Suprapubic skin (tissue), 4 donors: ENCODE measurements at regions not wholly inside any gene's neighbourhood (a gene's known extent, or its start where the extent isn't known, plus 50 kb on each side); places are given as distances from the start of the nearest gene placed in this dataset.

Experiments used
- DNase-seq, 2 donors: peaks; one replicate each; pipeline ENCODE4 v3.0.0-alpha.2; 2019; ENCODE audit warnings: low spot score in 2 of 2
- H3K27ac ChIP-seq: fragments of 200-600 bp; sonication (generic); one replicate; pipeline ENCODE4 v1.5.1; 2019
- H3K27me3 ChIP-seq: fragments of 200-600 bp; sonication (generic); one replicate; pipeline ENCODE4 v1.5.1; 2019
- H3K36me3 ChIP-seq: fragments of 200-600 bp; sonication (generic); one replicate; pipeline ENCODE4 v1.5.1; 2019
- H3K4me1 ChIP-seq: fragments of 200-600 bp; sonication (generic); one replicate; pipeline ENCODE4 v1.5.1; 2019
- H3K4me3 ChIP-seq: fragments of 200-600 bp; sonication (generic); one replicate; pipeline ENCODE4 v1.5.1; 2019; ENCODE audit warnings: mild to moderate bottlenecking
- H3K9me3 ChIP-seq: fragments of 200-600 bp; sonication (generic); one replicate; pipeline ENCODE4 v1.5.1; 2019
- CTCF ChIP-seq, 2 donors: fragments of 200-600 bp in 1 of 2; fragments of 450-650 bp in 1 of 2; sonication (generic) in 1 of 2; IDR thresholded peaks; one replicate each; pipeline ENCODE4 v1.5.1; 2016 to 2019; ENCODE audit warnings: antibody characterized with exemption in 2 of 2, mild to moderate bottlenecking in 1 of 2, moderate library complexity in 1 of 2
- EP300 ChIP-seq: sonication (generic); formaldehyde crosslinking; IDR thresholded peaks from one replicate; pipeline ENCODE4 v1.6.1; 2017; ENCODE audit warnings: antibody characterized with exemption
- POLR2A ChIP-seq, 2 donors: fragments of 450-650 bp; IDR thresholded peaks; one replicate each; pipeline ENCODE4 v1.6.1; 2017; ENCODE audit warnings: antibody characterized with exemption in 2 of 2, mild to moderate bottlenecking in 2 of 2, moderate library complexity in 2 of 2
- POLR2AphosphoS5 ChIP-seq, 3 donors: sonication (generic); formaldehyde crosslinking; IDR thresholded peaks; one replicate each; pipeline ENCODE4 v1.6.1; 2017; ENCODE audit warnings: antibody characterized with exemption in 3 of 3
- WGBS: methylation state at CpG from one replicate; pipeline ENCODE4 v1.1.5; 2018; 5-methylcytosine and 5-hydroxymethylcytosine counted together

- Histone ChIP-seq H3K27me3 (peaks cover 14% of the 10 kb centered on the region), H3K4me1 (no peaks in the 10 kb centered on the region), H3K9me3 (no peaks in the 10 kb centered on the region), H3K4me3 (no peak overlapping the region), H3K27ac (no peak overlapping the region), H3K36me3 (no peaks in the 10 kb centered on the region)
- no peak for TF ChIP-seq POLR2A (IDR thresholded peaks at IDR 0.05)
- TF ChIP-seq POLR2AphosphoS5 (IDR thresholded peaks at IDR 0.05), result no peak
- TF ChIP-seq CTCF (IDR thresholded peaks at IDR 0.05), result no peak
- no peak for TF ChIP-seq EP300
- DNase-seq, result no peak
- WGBS, result 96% methylated on average over 1 of the region's 1 CpG
Measured at GRCh38 chr6:87912102-87912501, 135.5 kb upstream of the SPACA1 start.

GRCh38 chr6:87909849-87910248 lies 137.8 kb upstream of the SPACA1 start:
- no peaks in the 10 kb centered on the region for H3K36me3 ChIP-seq
- no peak for TF ChIP-seq CTCF (IDR thresholded peaks at IDR 0.05)
- no peak for TF ChIP-seq EP300
- no peak for TF ChIP-seq POLR2AphosphoS5 (IDR thresholded peaks at IDR 0.05)
- no peak for TF ChIP-seq POLR2A (IDR thresholded peaks at IDR 0.05)
- H3K9me3 ChIP-seq, result no peaks in the 10 kb centered on the region
- no peaks in the 10 kb centered on the region for H3K4me1 ChIP-seq
- WGBS, result 63% methylated on average over 8 of the region's 8 CpGs
- H3K27me3 ChIP-seq, result peaks cover 14% of the 10 kb centered on the region
- H3K4me3 ChIP-seq, result no peak overlapping the region
- no peak overlapping the region for H3K27ac ChIP-seq
- DNase-seq, result no peak

GRCh38 chr6:87908978-87909811 lies 138.4 kb upstream of the SPACA1 start:
- Histone ChIP-seq H3K4me3 (no peak overlapping the region), H3K4me1 (no peaks in the 10 kb centered on the region), H3K27me3 (peaks cover 14% of the 10 kb centered on the region), H3K27ac (no peak overlapping the region), H3K36me3 (no peaks in the 10 kb centered on the region), H3K9me3 (no peaks in the 10 kb centered on the region)
- WGBS, result 77% methylated on average over 6 of the region's 6 CpGs
- no peak for DNase-seq
- TF ChIP-seq POLR2AphosphoS5 (IDR thresholded peaks at IDR 0.05) (no peak), CTCF (IDR thresholded peaks at IDR 0.05) (no peak), EP300 (no peak), POLR2A (IDR thresholded peaks at IDR 0.05) (no peak)

GRCh38 chr6:87907521-87907920 lies 140.1 kb upstream of the SPACA1 start:
- Histone ChIP-seq H3K27ac (no peak overlapping the region), H3K9me3 (no peaks in the 10 kb centered on the region), H3K4me3 (no peak overlapping the region), H3K4me1 (no peaks in the 10 kb centered on the region), H3K36me3 (no peaks in the 10 kb centered on the region), H3K27me3 (peaks cover 14% of the 10 kb centered on the region)
- WGBS, result 33% methylated on average over 2 of the region's 2 CpGs
- no peak for DNase-seq
- no peak for TF ChIP-seq POLR2AphosphoS5 (IDR thresholded peaks at IDR 0.05)
- TF ChIP-seq EP300, result no peak
- no peak for TF ChIP-seq POLR2A (IDR thresholded peaks at IDR 0.05)
- no peak for TF ChIP-seq CTCF (IDR thresholded peaks at IDR 0.05)

GRCh38 chr6:87905101-87905641 lies 142.5 kb upstream of the SPACA1 start:
- Histone ChIP-seq H3K36me3 (no peaks in the 10 kb centered on the region), H3K27ac (no peak overlapping the region), H3K4me3 (no peak overlapping the region), H3K27me3 (peaks cover 3% of the 10 kb centered on the region), H3K4me1 (no peaks in the 10 kb centered on the region), H3K9me3 (no peaks in the 10 kb centered on the region)
- TF ChIP-seq POLR2AphosphoS5 (IDR thresholded peaks at IDR 0.05), result no peak
- TF ChIP-seq POLR2A (IDR thresholded peaks at IDR 0.05), result no peak
- TF ChIP-seq EP300, result no peak
- no peak for TF ChIP-seq CTCF (IDR thresholded peaks at IDR 0.05)
- 62% methylated on average over 2 of the region's 2 CpGs for WGBS
- no peak for DNase-seq
